HG03095 (cell line): ENCODE measurements at regions not wholly inside any gene's neighbourhood (a gene's known extent, or its start where the extent isn't known, plus 50 kb on each side); places are given as distances from the start of the nearest gene placed in this dataset.

Experiments
- ATAC-seq: cut with Tn5 transposase; IDR thresholded peaks from one replicate; pipeline ENCODE4 v1.9.1; 2021; ENCODE audit warnings: moderate library complexity; ENCODE audit not compliant: unreplicated experiment

DNA sequence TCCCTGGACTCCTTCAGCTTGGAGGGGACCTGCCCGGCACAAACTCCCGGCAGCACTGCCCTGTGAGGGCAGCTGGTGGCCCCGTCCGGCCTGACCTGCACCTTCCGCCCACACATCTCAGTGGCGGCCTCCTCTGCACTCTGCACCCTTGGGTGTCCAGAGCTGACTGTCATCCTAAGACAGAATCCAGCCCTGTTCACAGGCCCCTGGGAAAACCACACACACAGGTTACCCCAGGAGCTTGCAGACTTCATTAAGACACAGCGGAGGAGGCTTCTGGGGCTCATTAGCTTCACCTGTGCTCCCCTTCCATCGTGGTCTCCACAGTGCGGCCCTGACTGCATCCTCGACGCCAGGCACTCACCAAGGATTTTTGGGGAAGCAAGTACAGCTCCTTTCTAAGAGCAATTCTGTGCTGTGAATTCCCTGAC, 51.5 kb upstream of the SHH start:
- no peak for ATAC-seq

- ATAC-seq: no peak
These were observed 50.0 kb upstream of the SHH start for GRCh38 chr7:155862123-155862892.
